Activated CD4-positive, CD25-positive, alpha-beta regulatory T cell treated with anti-CD3 and anti-CD28 coated beads, Interleukin-2, amount 50 U/mL, for 72 hours (primary cell): ENCODE measurements at regions not wholly inside any gene's neighbourhood (a gene's known extent, or its start where the extent isn't known, plus 50 kb on each side); places are given as distances from the start of the nearest gene placed in this dataset.
"Not testable (repeated sequence)": the region's sequence is repeated elsewhere in the genome, so short reads cannot be mapped to it uniquely, and the experiment has no call there.

Experiments
- DNase-seq: peaks from one replicate; pipeline ENCODE4 v3.0.0; 2021

DNA sequence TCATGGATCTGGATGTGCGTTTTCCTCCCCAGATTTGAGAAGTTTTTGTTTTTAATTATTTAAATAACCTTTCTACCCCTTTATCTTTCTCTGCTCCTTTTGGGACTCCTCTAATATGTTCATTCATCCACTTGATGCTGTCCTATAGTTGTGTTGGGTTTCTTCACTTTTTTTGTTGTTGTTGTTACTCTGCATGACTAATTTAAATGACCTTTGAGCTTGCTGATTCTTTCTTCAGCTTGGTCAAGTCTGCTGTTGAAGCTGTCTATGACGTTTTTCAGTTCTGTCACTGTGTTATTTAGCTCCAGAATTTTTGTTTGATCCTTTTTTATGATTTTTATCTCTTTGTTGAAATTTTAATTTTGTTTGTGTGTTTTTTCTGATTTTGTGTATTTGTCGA lies 463.6 kb upstream of the ALCAM start:
- no peak for DNase-seq

DNA sequence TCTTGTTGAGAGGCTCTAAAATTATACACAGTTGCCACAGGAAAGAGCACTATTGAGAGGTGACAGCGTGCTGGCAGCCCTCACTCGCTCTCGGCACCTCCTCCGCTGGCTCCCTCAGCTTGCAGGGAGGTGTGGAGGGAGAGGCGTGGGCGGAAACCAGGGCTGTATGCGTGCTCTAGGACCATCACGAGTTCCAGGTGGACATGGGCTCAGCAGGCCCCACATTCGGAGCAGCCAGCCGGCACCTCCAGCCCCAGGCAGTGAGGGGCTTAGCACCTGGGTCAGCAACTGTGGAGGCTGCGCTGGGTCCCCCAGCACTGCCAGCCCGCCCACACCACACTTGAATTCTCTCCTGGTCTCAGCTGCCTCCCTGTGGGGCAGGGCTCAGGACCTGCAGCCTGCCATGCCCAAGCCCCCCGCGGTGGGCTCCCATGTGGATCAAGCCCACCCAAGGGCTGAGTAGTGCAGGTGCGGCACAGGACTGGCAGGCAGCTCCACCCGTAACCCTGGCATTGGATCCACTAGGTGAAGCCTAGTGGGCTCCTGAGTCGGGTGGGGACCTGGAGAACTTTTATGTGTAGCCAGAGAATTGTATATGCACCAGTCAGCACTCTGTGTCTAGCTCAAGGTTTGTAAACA lies 460.6 kb upstream of the ALCAM start:
- DNase-seq = no peak

DNA sequence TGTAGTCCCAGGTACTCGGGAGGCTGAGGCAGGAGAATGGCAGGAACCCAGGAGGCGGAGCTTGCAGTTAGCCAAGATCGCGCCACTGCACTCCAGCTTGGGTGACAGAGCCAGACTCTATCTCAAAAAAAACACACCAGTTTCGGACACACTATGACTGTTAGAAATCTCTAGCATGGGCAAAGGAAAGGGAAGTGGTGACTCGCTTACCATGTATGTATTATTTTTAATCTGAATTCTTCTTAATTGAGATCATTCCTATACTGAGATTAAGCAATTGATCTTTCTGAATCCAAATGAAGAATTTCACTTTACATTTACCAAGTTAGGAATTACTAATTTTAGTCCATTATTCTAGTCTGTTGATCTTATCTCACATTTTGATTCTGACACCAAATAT lies 459.2 kb upstream of the ALCAM start:
- no peak for DNase-seq

DNA sequence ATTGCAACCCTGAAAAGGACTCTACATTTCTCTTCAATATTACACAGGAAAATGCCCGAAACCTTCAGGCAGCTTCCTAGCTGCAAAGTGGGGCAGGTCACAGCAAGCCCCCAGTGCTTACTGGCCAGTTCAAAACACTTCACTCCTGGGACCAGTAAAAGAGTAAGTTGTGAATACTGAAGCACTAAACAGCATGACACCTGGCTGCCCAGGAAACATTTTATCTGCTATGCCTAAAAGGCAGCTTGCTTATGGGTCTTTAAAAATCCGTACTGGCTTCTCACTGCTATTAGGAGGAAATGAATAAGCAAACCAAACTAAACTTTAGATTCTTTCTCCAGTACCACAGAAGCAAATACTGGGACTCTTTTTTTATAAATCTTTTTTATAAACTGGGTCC lies 457.9 kb upstream of the ALCAM start:
- no peak for DNase-seq

DNA sequence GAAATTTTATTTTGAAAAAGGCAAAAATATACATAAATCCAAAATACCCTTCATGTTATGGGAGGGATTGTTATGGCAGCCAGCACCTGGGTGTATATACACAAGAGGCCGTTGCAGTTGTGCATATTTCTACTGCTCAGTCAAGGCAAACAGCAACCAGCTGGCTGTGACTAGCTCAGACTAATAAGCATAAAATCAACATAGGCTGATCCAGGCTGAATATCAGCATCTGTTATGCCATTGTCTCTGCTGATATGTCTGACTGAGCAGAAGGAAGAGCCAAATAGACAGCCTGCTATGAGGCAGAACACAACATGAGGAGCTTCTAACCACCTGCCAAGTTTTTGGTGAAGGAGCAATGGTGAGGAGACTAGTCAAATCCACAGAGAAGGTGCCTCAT lies 457.5 kb upstream of the ALCAM start:
- no peak for DNase-seq

GRCh38 chr3:104909721-104910120 lies 457.0 kb upstream of the ALCAM start:
- DNase-seq = no peak

DNA sequence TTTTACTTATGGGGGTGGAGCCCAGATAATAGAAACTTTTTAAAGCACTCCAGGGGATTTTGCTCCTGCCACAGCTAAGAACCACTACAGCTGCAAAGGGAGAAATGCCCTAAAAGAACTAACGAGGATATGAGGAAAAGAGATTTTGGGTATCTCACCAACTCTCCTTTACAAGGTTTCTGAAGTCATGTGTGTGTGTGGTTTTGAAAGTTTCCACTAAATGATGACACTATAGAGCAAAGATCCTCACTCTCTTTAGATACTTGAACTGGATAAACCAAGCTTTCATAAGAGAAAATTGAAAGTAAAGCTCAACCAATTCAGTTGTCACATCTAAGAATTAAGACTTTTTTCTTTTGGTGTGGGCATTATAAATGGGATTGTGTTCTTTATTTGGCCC lies 455.3 kb upstream of the ALCAM start:
- no peak for DNase-seq

GRCh38 chr3:104916971-104917370 lies 449.7 kb upstream of the ALCAM start:
- no peak for DNase-seq

DNA sequence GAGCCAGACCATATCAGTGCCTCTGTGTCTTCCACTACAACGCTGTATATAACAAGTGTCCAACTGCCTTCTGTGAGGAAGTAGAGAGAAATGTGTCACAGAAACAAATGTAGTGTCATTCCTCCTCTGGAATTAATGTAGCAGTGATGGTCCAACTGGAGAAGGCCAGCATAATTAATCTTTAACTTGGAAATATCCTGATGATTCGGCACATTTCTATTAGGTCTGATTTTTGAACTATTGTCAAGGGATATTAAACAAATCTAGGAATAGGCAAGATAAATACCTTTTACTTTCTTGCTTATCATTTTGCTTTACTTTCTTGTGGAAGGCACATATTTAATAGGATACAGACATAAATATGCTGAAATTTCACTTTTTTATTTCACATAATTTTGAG lies 446.2 kb upstream of the ALCAM start:
- no peak for DNase-seq

DNA sequence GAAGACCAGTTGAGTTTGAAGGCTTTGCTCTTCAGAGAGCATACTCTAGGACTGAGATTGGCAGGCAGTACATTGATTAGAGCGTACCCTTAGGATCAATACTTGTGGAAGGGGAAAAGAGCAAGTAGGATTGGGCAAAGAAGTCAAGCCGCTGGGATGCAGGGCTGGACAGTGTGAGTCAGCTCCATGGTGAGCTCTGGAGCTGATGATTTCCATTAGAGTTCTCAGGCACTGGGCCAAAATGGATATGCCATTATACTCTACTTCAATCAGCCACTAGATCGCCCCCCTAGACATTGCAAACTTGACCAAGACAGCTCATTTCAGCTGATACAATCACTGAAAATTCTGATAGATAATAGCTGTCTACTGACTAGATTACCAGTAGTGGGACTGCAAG lies 432.7 kb upstream of the ALCAM start:
- DNase-seq = no peak

GRCh38 chr3:104935613-104936012 lies 431.1 kb upstream of the ALCAM start:
- DNase-seq = no peak

- DNase-seq = no peak
Measured at GRCh38 chr3:104939196-104939595, 427.5 kb upstream of the ALCAM start.

- no peak for DNase-seq
Measured at GRCh38 chr3:104941785-104942184, 424.9 kb upstream of the ALCAM start.

GRCh38 chr3:104943974-104944373 lies 422.7 kb upstream of the ALCAM start:
- DNase-seq = no peak

- DNase-seq = no peak
Measured at GRCh38 chr3:104947943-104948342, 418.8 kb upstream of the ALCAM start.

- DNase-seq = not testable (repeated sequence)
Measured at GRCh38 chr3:104949810-104950209, 416.9 kb upstream of the ALCAM start.

DNA sequence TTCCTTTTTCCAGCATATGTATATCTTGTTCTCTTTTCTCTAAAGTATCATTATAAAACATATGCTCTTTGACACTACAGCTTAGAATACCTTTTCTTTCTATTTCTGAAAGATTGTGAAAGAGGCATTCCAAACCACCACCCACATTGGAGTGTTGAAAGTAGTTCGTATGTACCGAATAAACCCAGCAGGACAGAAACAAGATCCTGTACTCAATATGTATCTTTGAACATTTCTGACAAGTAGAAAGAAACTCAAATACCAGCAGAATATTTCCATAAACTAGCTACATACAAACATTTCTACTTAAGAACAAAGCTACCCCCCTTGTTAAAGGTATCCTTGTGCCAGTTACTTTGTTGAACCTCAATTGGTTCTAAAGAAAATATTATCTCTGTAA lies 415.3 kb upstream of the ALCAM start:
- no peak for DNase-seq

DNA sequence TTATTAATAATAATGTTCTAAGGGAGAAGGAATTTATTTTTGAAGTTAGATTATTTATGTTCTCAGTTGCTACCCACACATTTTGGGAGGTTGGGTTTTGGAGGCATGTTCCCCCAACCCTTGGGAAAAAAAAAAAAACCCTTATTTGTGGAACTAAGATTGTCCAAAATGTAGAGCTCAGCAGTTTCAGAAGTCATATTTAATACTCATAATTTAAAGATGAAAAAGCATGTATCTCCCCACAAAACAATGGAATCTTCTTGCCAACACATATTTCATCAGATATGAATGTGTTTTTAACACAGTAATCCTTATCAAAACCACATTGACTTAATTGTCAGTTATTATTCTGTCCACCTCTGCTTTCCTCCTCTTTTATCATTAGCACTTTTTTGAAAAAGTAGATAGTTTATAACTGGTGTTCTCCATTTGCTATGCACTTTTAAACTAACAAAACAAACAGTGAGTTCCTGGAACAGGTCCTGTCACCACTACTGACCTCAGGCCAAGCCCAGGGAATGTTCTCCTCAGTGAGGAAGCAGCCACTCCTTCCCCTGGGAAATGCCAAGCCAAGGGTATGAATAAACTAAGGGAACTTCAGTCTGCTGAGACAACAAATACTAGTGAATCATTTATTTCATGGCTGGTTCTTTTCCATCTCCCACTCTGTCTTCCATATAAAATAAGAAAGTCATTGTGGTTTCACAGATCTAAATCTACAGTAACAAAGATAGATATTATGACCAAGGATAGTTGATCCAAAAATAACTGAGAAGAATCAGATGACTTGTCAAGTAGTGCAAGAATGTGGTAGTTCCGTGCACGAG lies 414.4 kb upstream of the ALCAM start:
- no peak for DNase-seq

DNA sequence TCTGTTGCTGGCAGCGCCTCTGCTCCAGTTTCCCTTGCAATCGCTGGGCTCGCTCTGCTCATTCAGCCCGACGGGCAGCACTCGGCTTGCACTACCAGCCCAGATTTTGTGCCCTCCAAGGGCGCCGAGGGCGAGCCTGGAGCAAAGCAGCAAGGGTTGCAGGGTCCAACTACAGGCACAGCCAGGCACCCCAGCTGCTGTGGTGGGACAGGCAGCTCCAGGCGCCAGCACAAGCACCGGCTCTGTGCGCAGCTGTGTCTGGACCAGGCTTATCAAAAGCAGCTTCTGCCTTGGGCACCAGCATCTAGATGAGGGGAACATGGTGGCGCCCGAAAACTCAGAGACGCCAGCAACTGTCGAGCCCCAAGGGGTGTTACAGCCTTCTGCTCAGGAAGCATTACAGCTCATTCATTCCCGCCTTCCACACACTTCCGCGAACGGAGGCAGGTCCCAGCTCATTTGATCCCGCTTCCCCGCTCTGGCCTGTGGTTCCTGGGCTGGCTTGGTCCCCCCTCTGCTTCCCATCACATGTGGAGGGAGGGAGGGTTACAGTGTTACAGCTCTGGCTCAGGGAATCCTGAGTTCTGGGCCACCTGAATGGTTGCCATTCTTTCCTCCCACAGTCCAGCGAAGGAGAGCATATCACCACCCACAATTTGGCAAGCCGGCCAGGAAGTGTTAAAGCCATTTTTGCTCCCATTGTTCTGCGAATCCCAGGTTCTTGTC lies 409.9 kb upstream of the ALCAM start:
- no peak for DNase-seq

DNA sequence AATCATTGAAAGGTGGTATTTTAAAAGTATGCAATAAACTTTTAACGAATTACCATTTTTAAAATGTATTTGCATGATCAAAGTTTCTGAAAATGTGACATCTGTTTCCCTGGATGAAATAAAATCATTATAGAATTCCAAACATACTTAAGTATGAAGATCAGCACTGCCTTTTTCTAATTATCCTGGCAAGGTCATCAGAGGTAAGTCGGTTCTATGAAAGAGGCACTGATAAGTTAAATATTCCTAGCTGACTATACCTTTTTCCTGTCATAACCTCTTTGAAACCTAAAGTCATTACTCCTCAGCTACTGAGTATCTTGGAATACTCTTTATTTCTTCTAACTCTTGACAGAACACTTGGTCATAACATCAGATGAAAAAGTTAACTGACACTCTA lies 406.1 kb upstream of the ALCAM start:
- DNase-seq = no peak

- no peak for DNase-seq
Measured at GRCh38 chr3:104961851-104962250, 404.9 kb upstream of the ALCAM start.

DNA sequence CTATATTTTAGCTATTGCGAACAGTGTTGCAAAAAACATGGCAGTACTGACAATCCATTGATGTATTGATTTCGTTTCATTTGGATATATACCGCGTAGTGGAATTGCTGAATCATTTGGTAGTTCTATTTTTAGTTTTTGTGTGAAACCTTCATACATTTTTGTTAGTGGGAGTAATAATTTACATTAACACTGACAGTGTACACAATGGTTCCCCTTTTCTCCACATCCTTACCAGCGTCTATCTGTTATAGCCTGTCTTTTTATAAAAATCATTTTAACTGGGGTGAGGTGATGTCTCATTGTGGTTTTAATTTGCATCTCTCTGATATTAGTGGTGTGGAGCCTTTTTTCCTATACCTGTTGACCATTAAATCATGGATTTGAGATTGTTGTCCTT lies 392.4 kb upstream of the ALCAM start:
- no peak for DNase-seq

DNA sequence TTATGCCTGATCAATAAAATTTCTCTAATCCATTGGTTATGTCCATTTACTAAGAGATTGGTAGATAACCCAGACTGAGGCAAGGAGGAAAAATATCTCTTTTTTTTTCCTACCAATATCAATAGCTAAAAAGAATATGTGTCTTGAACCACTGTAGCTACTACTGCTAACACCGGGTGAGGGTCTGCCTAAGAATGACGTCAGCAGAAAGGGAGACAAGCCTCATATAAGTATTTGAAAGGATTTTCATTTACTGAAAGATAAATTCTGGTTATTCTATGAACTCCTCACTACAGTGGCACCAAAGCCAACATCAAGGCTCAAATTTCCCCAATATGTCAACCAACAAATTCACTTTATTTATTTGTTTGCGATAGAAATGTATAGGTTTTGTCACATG lies 389.0 kb upstream of the ALCAM start:
- no peak for DNase-seq

- DNase-seq = no peak
Measured at GRCh38 chr3:104982130-104982529, 384.6 kb upstream of the ALCAM start.
